H9 (cell line): ENCODE measurements at regions not wholly inside any gene's neighbourhood (a gene's known extent, or its start where the extent isn't known, plus 50 kb on each side); places are given as distances from the start of the nearest gene placed in this dataset.

Source experiments
- DNase-seq: peaks from one replicate; pipeline ENCODE4 v3.0.0-alpha.2; 2017
- H2AFZ ChIP-seq: one replicate; pipeline ENCODE4 v1.6.1; 2013; ENCODE audit warnings: mild to moderate bottlenecking, low read length, control low read depth, moderate library complexity
- H2AK5ac ChIP-seq: 2 replicates; pipeline ENCODE4 v1.6.1; 2013; ENCODE audit warnings: low read length, control low read depth, mixed read lengths; ENCODE audit not compliant: insufficient read length
- H2BK120ac ChIP-seq: one replicate; pipeline ENCODE4 v1.6.1; 2013; ENCODE audit warnings: low read depth, mild to moderate bottlenecking, low read length, control low read depth, inconsistent platforms; ENCODE audit not compliant: poor library complexity, severe bottlenecking
- H2BK12ac ChIP-seq: 2 replicates; pipeline ENCODE4 v1.6.1; 2013; ENCODE audit warnings: low read length, control low read depth, mixed read lengths, low read depth; ENCODE audit not compliant: insufficient read length
- H2BK15ac ChIP-seq: 2 replicates; pipeline ENCODE4 v1.6.1; 2013; ENCODE audit warnings: low read depth, low read length, control low read depth
- H2BK20ac ChIP-seq: one replicate; pipeline ENCODE4 v1.6.1; 2013; ENCODE audit warnings: low read depth, mild to moderate bottlenecking, low read length, control low read depth, inconsistent platforms; ENCODE audit not compliant: poor library complexity, severe bottlenecking
- H2BK5ac ChIP-seq: 2 replicates; pipeline ENCODE4 v1.6.1; 2013; ENCODE audit warnings: low read length, control low read depth, mixed read lengths; ENCODE audit not compliant: insufficient read length
- H3K14ac ChIP-seq: 2 replicates; pipeline ENCODE4 v1.6.1; 2013; ENCODE audit warnings: low read length, control low read depth; ENCODE audit not compliant: insufficient read depth
- H3K18ac ChIP-seq: 2 replicates; pipeline ENCODE4 v1.6.1; 2013; ENCODE audit warnings: low read depth, mild to moderate bottlenecking, mixed read lengths, low read length, control low read depth; ENCODE audit not compliant: insufficient read length
- H3K23ac ChIP-seq: 2 replicates; pipeline ENCODE4 v1.6.1; 2013; ENCODE audit warnings: low read length, control low read depth, mixed read lengths, low read depth; ENCODE audit not compliant: insufficient read length
- H3K23me2 ChIP-seq: 2 replicates; pipeline ENCODE4 v1.6.1; 2013; ENCODE audit warnings: low read depth, mild to moderate bottlenecking, mixed read lengths, low read length, control low read depth; ENCODE audit not compliant: insufficient read length, poor library complexity, severe bottlenecking
- H3K27ac ChIP-seq: 2 replicates; pipeline ENCODE4 v1.5.1; 2013; ENCODE audit warnings: low read length, control low read depth, mixed read lengths, low read depth; ENCODE audit not compliant: insufficient read length
- H3K27me3 ChIP-seq: 2 replicates; pipeline ENCODE4 v1.6.1; 2013; ENCODE audit warnings: low read length, control low read depth, inconsistent platforms; ENCODE audit not compliant: insufficient read depth
- H3K4ac ChIP-seq: 2 replicates; pipeline ENCODE4 v1.6.1; 2013; ENCODE audit warnings: low read depth, mild to moderate bottlenecking, control low read depth, inconsistent platforms, low read length, moderate library complexity
- H3K4me1 ChIP-seq: 2 replicates; pipeline ENCODE4 v1.6.1; 2013; ENCODE audit warnings: low read length, control low read depth, inconsistent platforms; ENCODE audit not compliant: insufficient read depth
- H3K4me2 ChIP-seq: 2 replicates; pipeline ENCODE4 v1.6.1; 2013; ENCODE audit warnings: low read length, control low read depth, mixed read lengths; ENCODE audit not compliant: insufficient read length, insufficient read depth
- H3K56ac ChIP-seq: 2 replicates; pipeline ENCODE4 v1.6.1; 2013; ENCODE audit warnings: low read depth, mild to moderate bottlenecking, mixed read lengths, low read length, control low read depth; ENCODE audit not compliant: insufficient read length
- H3K79me1 ChIP-seq: 2 replicates; pipeline ENCODE4 v1.6.1; 2013; ENCODE audit warnings: low read depth, mild to moderate bottlenecking, moderate library complexity, low read length, control low read depth, inconsistent platforms; ENCODE audit not compliant: insufficient read depth, poor library complexity, severe bottlenecking
- H3K79me2 ChIP-seq: 2 replicates; pipeline ENCODE4 v1.6.1; 2013; ENCODE audit warnings: low read length, control low read depth, inconsistent platforms; ENCODE audit not compliant: insufficient read depth
- H3K9ac ChIP-seq: 2 replicates; pipeline ENCODE4 v1.6.1; 2013; ENCODE audit warnings: low read length, control low read depth, mixed read lengths; ENCODE audit not compliant: insufficient read length; ENCODE audit errors: extremely low read depth
- H3K9me3 ChIP-seq: one replicate; pipeline ENCODE4 v1.6.1; 2013; ENCODE audit warnings: low read depth, low read length, inconsistent platforms; ENCODE audit not compliant: control insufficient read depth
- H3T11ph ChIP-seq: one replicate; pipeline ENCODE4 v1.6.1; 2013; ENCODE audit warnings: mild to moderate bottlenecking, low read length, control low read depth, inconsistent platforms
- H4K20me1 ChIP-seq: one replicate; pipeline ENCODE4 v1.6.1; 2013; ENCODE audit not compliant: control insufficient read depth, insufficient read length, insufficient read depth
- H4K5ac ChIP-seq: 2 replicates; pipeline ENCODE4 v1.6.1; 2013; ENCODE audit warnings: low read depth, mild to moderate bottlenecking, mixed read lengths, low read length, control low read depth; ENCODE audit not compliant: insufficient read length
- H4K8ac ChIP-seq: replicated peaks from 2 replicates; pipeline ENCODE4 v1.6.1; 2013; ENCODE audit warnings: low read length, control low read depth, mixed read lengths, low read depth; ENCODE audit not compliant: insufficient read length
- H4K91ac ChIP-seq: 2 replicates; pipeline ENCODE4 v1.6.1; 2013; ENCODE audit warnings: low read depth, mild to moderate bottlenecking, moderate library complexity, mixed read lengths, low read length, control low read depth; ENCODE audit not compliant: insufficient read length
- H3K27ac Mint-ChIP-seq, 3 experiments: 2 replicates in 2 of 3; 3 replicates in 1 of 3; pipeline ENCODE4 v1.8.0; 2020 to 2021; ENCODE audit warnings: mixed read lengths in 3 of 3, mild to moderate bottlenecking in 1 of 3, moderate library complexity in 1 of 3
- H3K27me3 Mint-ChIP-seq: 2 replicates; pipeline ENCODE4 v1.8.0; 2021; ENCODE audit warnings: low read depth, mild to moderate bottlenecking, moderate library complexity, mixed read lengths
- H3K36me3 Mint-ChIP-seq, 3 experiments: 2 replicates in 2 of 3; 3 replicates in 1 of 3; pipeline ENCODE4 v1.8.0; 2020 to 2021; ENCODE audit warnings: low read depth in 3 of 3, mixed read lengths in 3 of 3; ENCODE audit not compliant: insufficient read depth in 1 of 3
- H3K4me1 Mint-ChIP-seq, 2 experiments: 2 replicates each; pipeline ENCODE4 v1.8.0; 2020; ENCODE audit warnings: mixed read lengths in 2 of 2
- H3K4me3 Mint-ChIP-seq, 2 experiments: 2 replicates in 1 of 2; 3 replicates in 1 of 2; pipeline ENCODE4 v1.8.0; 2020 to 2021; ENCODE audit warnings: mild to moderate bottlenecking in 2 of 2, mixed read lengths in 2 of 2, moderate library complexity in 1 of 2
- H3K9me3 Mint-ChIP-seq, 2 experiments: 2 replicates in 1 of 2; 3 replicates in 1 of 2; pipeline ENCODE4 v1.8.0; 2020; ENCODE audit warnings: mild to moderate bottlenecking in 2 of 2, mixed read lengths in 2 of 2, moderate library complexity in 1 of 2
- CTCF ChIP-seq: fragments of 200-600 bp; sonication (generic); conservative IDR thresholded peaks from 3 replicates; pipeline ENCODE4 v1.8.0; 2021; ENCODE audit warnings: antibody characterized with exemption, mild to moderate bottlenecking
- WGBS: extraction: QIAGEN DNeasy Blood & Tissue Kit; methylation state at CpG from one replicate; pipeline ENCODE4 v1.1.7; 2013; ENCODE audit warnings: missing lambda C conversion rate, low lambda C conversion rate, mixed read lengths; ENCODE audit not compliant: insufficient read length; ENCODE audit errors: extremely low coverage; 5-methylcytosine and 5-hydroxymethylcytosine counted together

- Histone ChIP-seq H3K79me2 (no peaks in the 10 kb centered on the region), H2AK5ac (no peak overlapping the region), H4K5ac (no peak overlapping the region), H3T11ph (no peak overlapping the region), H3K23me2 (peaks cover 23% of the 10 kb centered on the region), H3K79me1 (no peaks in the 10 kb centered on the region), H3K23ac (no peak overlapping the region), H2AFZ (no peak overlapping the region), H3K4me2 (peak overlapping the region; percentile 31), H2BK5ac (no peak overlapping the region), H4K91ac (no peak overlapping the region), H4K8ac (no peak overlapping the region), H3K9ac (no peak overlapping the region), H3K27ac (no peak overlapping the region), H2BK120ac (no peak overlapping the region), H3K4ac (no peak overlapping the region), H3K9me3 (no peaks in the 10 kb centered on the region), H3K4me1 (peaks cover 4% of the 10 kb centered on the region; the same call in 1 of the 2 replicates), H3K56ac (no peak overlapping the region), H2BK15ac (no peak overlapping the region), H2BK12ac (no peak overlapping the region), H3K18ac (no peak overlapping the region), H2BK20ac (no peak overlapping the region), H3K14ac (no peak overlapping the region), H4K20me1 (no peaks in the 10 kb centered on the region), H3K27me3 (peaks cover 50% of the 10 kb centered on the region)
- TF ChIP-seq CTCF = no peak
- no CpG with 5 or more reads among the region's 2 CpGs for WGBS
- Mint-ChIP-seq H3K9me3 (no peaks in the 10 kb centered on the region; a peak in 2 of 5 replicates), H3K4me1 (peaks cover 0 to 23% of the 10 kb centered on the region in 2 experiments; a peak in 3 of 4 replicates), H3K27me3 (peaks cover 11% of the 10 kb centered on the region), H3K36me3 (no peaks in the 10 kb centered on the region), H3K4me3 (no peak overlapping the region), H3K27ac (no peak overlapping the region)
- no peak for DNase-seq
These were observed 126.1 kb downstream of the TMEM161B start for GRCh38 chr5:88142636-88142885.
